CD14-positive monocyte (primary cell): ENCODE measurements at regions not wholly inside any gene's neighbourhood (a gene's known extent, or its start where the extent isn't known, plus 50 kb on each side); places are given as distances from the start of the nearest gene placed in this dataset.

Experiments
- DNase-seq, 3 donors: peaks; one replicate each; pipeline ENCODE4 v3.0.0-alpha.2; 2011 to 2022
- H2AFZ ChIP-seq: 2 replicates; pipeline ENCODE4 v1.6.0; 2012; ENCODE audit warnings: mild to moderate bottlenecking, low read depth, low read length, inconsistent platforms; ENCODE audit not compliant: insufficient read depth, poor library complexity, severe bottlenecking
- H3K27ac ChIP-seq, 2 donors: 1 replicate in 1 of 2; 2 replicates in 1 of 2; pipeline ENCODE4 v1.5.1; 2012 to 2013; ENCODE audit warnings: low read length in 2 of 2, control low read depth in 1 of 2, inconsistent platforms in 1 of 2, low read depth in 1 of 2, mild to moderate bottlenecking in 1 of 2
- H3K27me3 ChIP-seq, 2 donors: one replicate each; pipeline versions ENCODE4 v1.6.0 to v1.6.1; 2011 to 2013; ENCODE audit warnings: low read length in 2 of 2; ENCODE audit not compliant: control insufficient read depth in 2 of 2, insufficient read depth in 2 of 2
- H3K36me3 ChIP-seq, 2 donors: replicated peaks in 1 of 2; 1 replicate in 1 of 2; 2 replicates in 1 of 2; pipeline versions ENCODE4 v1.5.1 to v1.6.1; 2012 to 2013; ENCODE audit warnings: low read length in 2 of 2, control low read depth in 1 of 2, inconsistent platforms in 1 of 2, mild to moderate bottlenecking in 1 of 2; ENCODE audit not compliant: insufficient read depth in 2 of 2, control insufficient read depth in 1 of 2
- H3K4me1 ChIP-seq, 2 donors: 1 replicate in 1 of 2; 2 replicates in 1 of 2; pipeline versions ENCODE4 v1.5.1 to v1.6.1; 2012 to 2013; ENCODE audit warnings: low read length in 2 of 2, control low read depth in 1 of 2, inconsistent platforms in 1 of 2, mild to moderate bottlenecking in 1 of 2, moderate library complexity in 1 of 2; ENCODE audit not compliant: insufficient read depth in 2 of 2, control insufficient read depth in 1 of 2
- H3K4me2 ChIP-seq: replicated peaks from 2 replicates; pipeline ENCODE3; 2012; ENCODE audit warnings: low read length, moderate library complexity, mild to moderate bottlenecking; ENCODE audit not compliant: poor library complexity, severe bottlenecking; ENCODE audit errors: extremely low read depth
- H3K4me3 ChIP-seq, 3 experiments: fragments of 200-600 bp in 1 of 3; sonication (generic) in 1 of 3; replicated peaks in 1 of 3; 1 replicate in 2 of 3; 2 replicates in 1 of 3; pipeline ENCODE4 v1.5.1; 2011 to 2013; ENCODE audit warnings: low read length in 3 of 3, mild to moderate bottlenecking in 3 of 3, control low read depth in 2 of 3, low read depth in 2 of 3, inconsistent platforms in 1 of 3, moderate library complexity in 1 of 3
- H3K79me2 ChIP-seq: 2 replicates; pipeline ENCODE4 v1.6.0; 2012; ENCODE audit warnings: mild to moderate bottlenecking, control low read depth, inconsistent platforms, low read length, moderate library complexity; ENCODE audit not compliant: insufficient read depth
- H3K9ac ChIP-seq: 2 replicates; pipeline ENCODE4 v1.6.0; 2017; ENCODE audit warnings: low read length, mild to moderate bottlenecking; ENCODE audit not compliant: insufficient read depth, poor library complexity, severe bottlenecking
- H3K9me3 ChIP-seq, 2 donors: replicated peaks in 1 of 2; 1 replicate in 1 of 2; 2 replicates in 1 of 2; pipeline versions ENCODE4 v1.5.1 to v1.6.1; 2012 to 2013; ENCODE audit warnings: low read length in 2 of 2, control low read depth in 1 of 2; ENCODE audit not compliant: control insufficient read depth in 1 of 2, insufficient read depth in 1 of 2
- H4K20me1 ChIP-seq: 2 replicates; pipeline ENCODE4 v1.6.0; 2012; ENCODE audit warnings: mild to moderate bottlenecking, low read length, control low read depth, moderate library complexity; ENCODE audit not compliant: insufficient read depth
- H3K27ac Mint-ChIP-seq, 7 donors: one replicate each; pipeline ENCODE4 v1.8.0; 2020; ENCODE audit warnings: mild to moderate bottlenecking in 7 of 7, mixed read lengths in 7 of 7, moderate library complexity in 6 of 7, inconsistent platforms in 2 of 7
- H3K27me3 Mint-ChIP-seq, 3 donors: one replicate each; pipeline ENCODE4 v1.8.0; 2021 to 2022; ENCODE audit warnings: low read depth in 3 of 3, mild to moderate bottlenecking in 3 of 3, mixed read lengths in 3 of 3, moderate library complexity in 3 of 3, inconsistent platforms in 1 of 3
- H3K36me3 Mint-ChIP-seq, 2 donors: one replicate each; pipeline ENCODE4 v1.8.0; 2020; ENCODE audit warnings: mixed read lengths in 2 of 2, inconsistent platforms in 1 of 2, mild to moderate bottlenecking in 1 of 2
- H3K4me1 Mint-ChIP-seq: one replicate; pipeline ENCODE4 v1.8.0; 2020; ENCODE audit warnings: mild to moderate bottlenecking, mixed read lengths
- H3K4me3 Mint-ChIP-seq, 2 donors: one replicate each; pipeline ENCODE4 v1.8.0; 2020; ENCODE audit warnings: mild to moderate bottlenecking in 2 of 2, mixed read lengths in 2 of 2, moderate library complexity in 1 of 2
- H3K9me3 Mint-ChIP-seq, 7 donors: one replicate each; pipeline ENCODE4 v1.8.0; 2020 to 2022; ENCODE audit warnings: mixed read lengths in 7 of 7, mild to moderate bottlenecking in 6 of 7, moderate library complexity in 6 of 7, inconsistent platforms in 2 of 7
- CTCF ChIP-seq: fragments of 200-600 bp; IDR thresholded peaks from one replicate; pipeline ENCODE4 v1.8.0; 2022; ENCODE audit warnings: antibody characterized with exemption, mild to moderate bottlenecking
- WGBS: methylation state at CpG from one replicate; pipeline ENCODE4 v1.1.5; 2013; ENCODE audit warnings: missing lambda C conversion rate; ENCODE audit not compliant: insufficient coverage; 5-methylcytosine and 5-hydroxymethylcytosine counted together
- intact Hi-C, 2 donors: fragments of 100-400 bp; cut with micrococcal nuclease; formaldehyde crosslinking; loops; one replicate each; pipeline versions ENCODE4 v1.15.0 to v1.15.1; 2023

- H3K36me3 ChIP-seq = no peaks in the 10 kb centered on the region
- WGBS = 100% methylated on average over 2 of the region's 4 CpGs
- no peak overlapping the region for H3K4me3 ChIP-seq
- H2AFZ ChIP-seq = no peak overlapping the region
- no peak for DNase-seq
- H3K4me1 ChIP-seq = no peaks in the 10 kb centered on the region
- H3K27ac ChIP-seq = no peak overlapping the region
- no peaks in the 10 kb centered on the region for H3K27me3 ChIP-seq
- no peak overlapping the region for H3K4me3 Mint-ChIP-seq
- H3K4me2 ChIP-seq = no peak overlapping the region
- no peaks in the 10 kb centered on the region for H3K4me1 Mint-ChIP-seq
- no peaks in the 10 kb centered on the region for H3K79me2 ChIP-seq
- H4K20me1 ChIP-seq = no peaks in the 10 kb centered on the region
- H3K36me3 Mint-ChIP-seq = no peaks in the 10 kb centered on the region
- intact Hi-C loops = no loop called here
- no peak overlapping the region for H3K27ac Mint-ChIP-seq
- H3K9me3 ChIP-seq = no peaks in the 10 kb centered on the region
- no peak for TF ChIP-seq CTCF
- H3K27me3 Mint-ChIP-seq = peaks cover 0 to 2% (median 2%) of the 10 kb centered on the region in 3 donors
- peaks cover 0 to 2% (median 0%) of the 10 kb centered on the region in 7 donors for H3K9me3 Mint-ChIP-seq
- H3K9ac ChIP-seq = no peak overlapping the region
Observed at GRCh38 chr2:150595803-150596470, 108.5 kb upstream of the RND3 start.

- Mint-ChIP-seq H3K36me3 (no peaks in the 10 kb centered on the region), H3K4me1 (no peaks in the 10 kb centered on the region), H3K27ac (no peak overlapping the region), H3K27me3 (peaks cover 0 to 2% (median 2%) of the 10 kb centered on the region in 3 donors), H3K4me3 (no peak overlapping the region), H3K9me3 (peaks cover 0 to 2% (median 0%) of the 10 kb centered on the region in 7 donors)
- Histone ChIP-seq H3K4me2 (no peak overlapping the region), H3K79me2 (no peaks in the 10 kb centered on the region), H3K9me3 (no peaks in the 10 kb centered on the region), H3K9ac (no peak overlapping the region), H3K4me1 (no peaks in the 10 kb centered on the region), H3K36me3 (no peaks in the 10 kb centered on the region), H2AFZ (no peak overlapping the region), H3K27me3 (no peaks in the 10 kb centered on the region), H4K20me1 (no peaks in the 10 kb centered on the region), H3K4me3 (no peak overlapping the region), H3K27ac (no peak overlapping the region)
- TF ChIP-seq CTCF = no peak
- no peak for DNase-seq
- WGBS = 100% methylated on average over 1 of the region's 5 CpGs
- intact Hi-C loops = no loop called here
Observed at GRCh38 chr2:150594299-150594698, 106.8 kb upstream of the RND3 start.
